HG02943 (cell line): ENCODE measurements at regions not wholly inside any gene's neighbourhood (a gene's known extent, or its start where the extent isn't known, plus 50 kb on each side); places are given as distances from the start of the nearest gene placed in this dataset.
"Not testable (repeated sequence)": the region's sequence is repeated elsewhere in the genome, so short reads cannot be mapped to it uniquely, and the experiment has no call there.

Source experiments
- ATAC-seq: cut with Tn5 transposase; IDR thresholded peaks from one replicate; pipeline ENCODE4 v1.9.1; 2021; ENCODE audit warnings: mild to moderate bottlenecking, low read depth, moderate library complexity; ENCODE audit not compliant: unreplicated experiment

DNA sequence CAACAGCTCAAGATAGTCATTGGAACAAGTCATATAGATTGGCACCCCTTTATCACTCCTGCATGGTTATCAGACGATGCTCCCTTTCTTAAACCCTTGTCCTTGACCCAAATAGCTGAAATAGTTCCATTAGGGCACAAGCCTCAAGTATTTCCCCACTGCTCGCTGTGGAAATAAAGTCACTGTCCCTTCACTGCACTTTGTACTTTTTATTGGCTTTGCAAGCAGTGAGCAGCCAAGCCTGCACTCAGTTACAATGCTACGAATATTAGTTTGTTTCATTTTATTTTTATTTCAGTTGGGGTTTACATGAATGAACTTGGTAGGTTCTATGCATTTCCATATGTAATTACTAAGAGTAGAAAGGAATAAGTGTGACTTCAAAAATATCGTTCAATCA is 1176.4 kb downstream of the BRINP3 start:
- no peak for ATAC-seq

DNA sequence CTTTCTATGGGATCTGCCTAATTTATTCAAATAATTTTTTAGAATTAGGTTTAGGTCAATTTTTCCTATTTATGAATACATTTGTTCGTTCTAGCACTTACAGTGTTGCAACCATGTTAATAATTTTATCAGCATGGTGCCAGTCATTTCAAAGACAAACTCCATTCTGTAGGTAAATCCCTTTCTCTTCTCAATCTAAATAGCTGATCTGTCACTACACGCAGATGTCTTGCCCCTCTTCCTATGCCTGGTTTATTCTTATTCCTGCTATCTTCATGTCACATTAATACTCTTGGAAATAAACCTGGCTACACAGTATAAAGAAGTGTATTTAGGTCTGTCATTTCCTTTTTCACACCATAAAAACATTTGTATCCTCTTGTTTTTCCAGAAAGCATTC is 1172.4 kb downstream of the BRINP3 start:
- no peak for ATAC-seq

DNA sequence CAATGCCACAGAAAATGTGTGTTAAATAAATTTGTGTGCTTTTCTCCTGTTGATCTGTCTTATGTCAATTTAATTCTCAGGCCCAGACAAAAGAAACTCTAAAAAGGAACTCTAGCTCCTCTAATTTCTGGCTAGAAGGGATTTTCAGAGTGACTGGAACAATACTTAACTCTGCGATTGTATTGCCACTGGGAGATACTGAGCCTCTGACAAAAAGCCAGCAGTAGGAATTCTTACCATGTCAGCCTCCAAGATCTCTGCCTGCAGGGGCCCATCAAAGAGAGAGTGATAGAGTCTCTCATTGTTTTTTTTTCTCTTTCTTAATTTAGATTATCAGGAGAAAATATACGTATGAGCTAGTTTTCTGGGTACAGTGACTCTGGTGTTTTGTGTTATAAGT is 1165.7 kb downstream of the BRINP3 start:
- ATAC-seq, result no peak

DNA sequence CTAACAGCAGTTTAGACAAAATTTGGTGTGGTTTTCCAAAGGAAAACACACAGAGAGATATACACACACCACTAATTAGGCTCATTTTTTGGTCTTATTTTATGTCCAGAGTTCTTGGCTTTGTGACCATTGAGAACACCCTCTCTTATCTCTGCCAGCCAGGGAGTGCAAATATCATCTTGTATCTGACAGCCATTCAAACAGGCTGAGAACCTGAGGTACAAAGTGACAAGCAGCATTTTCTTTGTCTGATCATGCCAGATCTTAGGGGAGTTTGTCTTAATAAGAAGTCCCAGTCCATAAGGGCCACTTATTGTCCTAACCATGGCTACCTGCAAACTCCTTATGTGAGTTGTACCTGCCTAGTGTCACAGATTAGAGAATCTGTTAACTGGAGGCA is 1165.2 kb downstream of the BRINP3 start:
- no peak for ATAC-seq

DNA sequence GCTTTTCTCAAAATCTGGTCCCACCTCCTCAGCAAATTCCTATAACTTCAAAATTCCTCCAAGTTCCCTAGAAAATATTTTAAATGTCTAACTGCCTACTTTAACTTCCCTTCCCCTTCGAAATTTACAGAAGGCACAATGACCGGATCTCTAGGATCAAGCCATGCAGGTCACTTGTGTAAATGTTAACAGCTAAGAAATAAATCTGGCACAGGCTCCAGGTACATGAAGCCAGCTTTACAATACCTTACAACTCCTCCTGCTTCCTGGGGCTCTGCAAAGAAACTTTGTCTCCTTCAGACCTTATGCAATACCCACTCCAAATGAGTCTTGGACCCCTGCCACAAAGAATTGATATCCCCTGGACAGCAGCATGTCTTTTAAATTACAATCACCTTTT is 1164.2 kb downstream of the BRINP3 start:
- no peak for ATAC-seq

DNA sequence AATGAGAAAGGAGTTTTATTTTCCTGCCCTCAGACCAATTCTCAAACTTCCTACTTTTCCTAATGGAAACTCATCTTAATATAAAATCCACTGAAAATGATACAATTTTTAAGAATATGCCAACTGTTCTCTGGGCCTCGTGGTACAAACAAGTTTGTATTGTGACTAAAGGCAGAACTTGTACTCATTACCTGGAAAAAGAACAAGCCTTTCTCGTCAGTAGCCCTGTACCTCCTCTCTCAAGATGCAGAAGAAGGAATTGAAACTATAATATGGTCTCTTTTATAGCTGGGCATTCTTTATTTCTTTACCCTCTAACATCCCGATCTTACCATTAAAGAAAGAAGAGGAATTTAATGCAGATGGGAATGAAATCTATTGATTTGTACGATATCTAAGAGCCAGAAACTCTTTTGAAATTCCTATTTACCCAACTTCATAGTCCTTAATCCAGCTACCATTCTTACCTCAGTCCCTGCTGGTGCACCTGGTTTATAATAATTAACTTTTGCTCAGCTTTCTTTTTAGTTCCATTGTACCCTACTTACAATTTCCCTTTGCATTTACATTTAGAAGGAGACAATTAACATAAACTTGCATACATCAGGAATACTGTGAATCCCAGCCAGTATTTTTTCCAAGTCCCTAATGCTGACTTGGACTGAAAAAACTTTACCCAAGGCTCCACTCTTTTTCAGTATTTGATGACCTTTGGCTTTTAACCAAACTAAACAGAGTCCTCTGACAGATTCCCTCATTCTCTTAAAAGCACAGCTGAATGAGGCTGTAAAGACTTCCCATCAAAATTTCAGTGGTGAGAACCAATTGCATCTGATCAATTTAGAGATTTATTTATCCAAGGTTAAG is 1162.4 kb downstream of the BRINP3 start:
- no peak for ATAC-seq

DNA sequence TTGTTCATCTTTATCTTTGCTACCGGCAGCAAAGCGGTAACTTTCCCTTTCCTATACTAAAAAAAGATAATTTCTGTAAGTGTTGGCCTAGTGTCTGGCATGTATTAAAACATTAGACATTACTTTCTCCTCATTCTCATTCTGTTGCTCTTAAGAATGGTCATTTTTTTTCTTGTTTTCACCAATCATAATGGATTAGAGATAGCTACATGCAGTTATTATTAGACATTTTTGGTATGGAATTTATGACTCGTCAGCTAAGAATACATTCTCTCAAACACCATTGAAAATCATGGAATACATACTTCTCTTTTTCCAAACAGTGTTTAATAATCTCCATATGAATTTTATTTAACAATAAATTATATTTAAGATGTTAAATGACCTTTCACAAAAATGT is 1154.6 kb downstream of the BRINP3 start:
- no peak for ATAC-seq

DNA sequence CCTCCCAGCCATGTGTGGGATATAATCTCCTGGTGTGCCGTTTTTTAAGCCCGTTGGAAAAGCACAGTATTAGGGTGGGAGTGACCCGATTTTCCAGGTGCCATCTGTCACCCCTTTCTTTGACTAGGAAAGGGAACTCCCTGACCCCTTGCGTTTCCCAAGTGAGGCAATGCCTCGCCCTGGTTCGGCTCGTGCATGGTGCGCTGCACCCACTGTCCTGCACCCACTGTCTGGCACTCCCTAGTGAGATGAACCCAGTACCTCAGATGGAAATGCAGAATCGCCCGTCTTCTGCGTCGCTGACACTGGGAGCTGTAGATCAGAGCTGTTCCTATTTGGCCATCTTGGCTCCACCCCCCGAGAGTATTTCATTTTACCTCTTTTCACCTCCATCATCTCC is 1146.6 kb downstream of the BRINP3 start:
- ATAC-seq, result not testable (repeated sequence)

DNA sequence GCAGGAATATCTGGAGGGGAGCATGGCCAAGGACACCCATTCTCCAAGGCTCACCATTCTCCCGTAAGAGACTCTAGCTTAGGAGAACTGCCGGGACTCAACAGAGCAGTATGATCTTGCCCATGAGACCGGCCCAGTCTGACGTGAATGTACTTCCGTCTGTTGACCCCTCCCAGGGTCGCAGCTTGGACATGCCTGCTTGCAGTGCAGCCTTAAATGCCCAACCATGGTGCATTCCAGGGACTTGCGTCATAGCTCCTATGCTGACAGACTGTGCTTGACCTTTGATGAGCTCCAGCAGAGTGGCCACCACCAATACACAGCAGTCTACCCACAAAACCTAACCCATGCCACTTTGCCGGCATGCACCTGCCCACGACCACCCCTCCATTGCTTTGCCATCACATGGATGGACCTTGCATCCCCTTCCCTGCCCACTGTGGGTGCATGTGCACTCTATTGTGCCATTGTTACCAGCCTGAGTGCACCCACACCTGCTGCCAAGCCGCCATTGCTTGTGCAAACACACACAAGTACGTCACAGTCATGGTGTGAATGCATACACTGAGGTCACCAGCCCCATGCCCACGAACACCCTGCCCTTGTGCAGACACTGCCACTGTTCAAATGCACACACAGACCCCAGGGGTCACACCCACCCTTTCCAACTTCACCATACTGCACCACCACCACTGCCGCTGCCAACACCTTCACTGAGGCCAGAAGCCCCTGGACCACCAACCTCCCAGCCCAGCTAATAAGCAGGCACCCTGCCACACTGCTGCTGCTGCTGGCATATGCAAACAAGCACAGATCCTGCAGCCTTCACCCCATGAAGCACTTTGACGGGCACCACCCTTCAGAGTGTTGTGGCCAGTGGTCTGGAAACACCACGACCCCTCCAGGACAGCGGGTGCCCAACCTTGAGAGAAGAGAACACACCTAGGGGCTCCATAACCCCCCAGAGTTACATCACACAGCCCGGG is 1141.3 kb downstream of the BRINP3 start:
- ATAC-seq, result no peak

DNA sequence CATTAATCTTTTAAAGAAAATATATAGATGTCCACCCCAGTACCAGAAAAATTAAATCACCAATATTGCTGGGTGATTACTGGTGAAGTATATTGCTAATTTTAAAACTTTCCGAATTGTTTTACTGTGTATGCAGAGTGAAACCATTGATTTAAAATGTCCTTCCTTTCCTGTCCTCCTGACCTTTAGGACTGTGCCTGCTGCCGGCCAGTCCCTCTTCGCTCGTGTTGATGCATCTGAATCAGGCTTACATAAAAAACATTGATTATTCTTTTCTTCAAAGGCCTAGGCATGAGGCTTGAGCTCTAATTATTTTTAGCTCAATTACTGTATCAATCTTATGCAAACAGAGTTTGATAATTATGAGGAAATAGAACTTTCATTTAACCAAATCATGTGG is 1128.1 kb downstream of the BRINP3 start:
- no peak for ATAC-seq

DNA sequence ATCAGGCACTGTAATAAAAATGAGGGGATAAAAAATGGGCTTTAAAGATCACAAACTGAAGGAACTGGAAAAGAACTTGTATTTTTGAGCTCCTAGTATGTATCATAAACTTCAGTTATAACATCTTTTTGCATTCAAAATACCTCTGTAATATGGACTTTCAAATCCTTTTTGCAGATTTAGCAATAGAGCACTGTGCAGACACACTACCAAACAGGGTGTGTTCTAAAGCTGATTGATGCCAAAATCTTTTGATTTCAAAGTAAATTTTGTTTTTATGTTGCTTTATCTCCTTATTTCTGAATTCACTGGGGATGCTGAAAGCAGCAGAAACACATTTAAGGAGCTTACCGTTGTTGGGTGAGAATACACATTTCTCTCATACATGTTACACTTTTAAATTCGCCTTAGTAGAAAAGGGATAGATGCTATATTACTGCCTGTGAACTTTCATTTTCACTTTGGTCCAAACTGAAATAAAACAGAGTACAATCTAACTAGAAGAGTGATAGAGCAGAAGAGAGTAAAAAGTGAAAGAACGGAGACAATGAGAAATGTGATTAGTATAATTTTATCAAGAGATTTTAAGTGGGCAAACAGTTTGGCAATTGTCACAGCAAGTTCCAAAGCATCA is 1126.6 kb downstream of the BRINP3 start:
- ATAC-seq, result no peak

DNA sequence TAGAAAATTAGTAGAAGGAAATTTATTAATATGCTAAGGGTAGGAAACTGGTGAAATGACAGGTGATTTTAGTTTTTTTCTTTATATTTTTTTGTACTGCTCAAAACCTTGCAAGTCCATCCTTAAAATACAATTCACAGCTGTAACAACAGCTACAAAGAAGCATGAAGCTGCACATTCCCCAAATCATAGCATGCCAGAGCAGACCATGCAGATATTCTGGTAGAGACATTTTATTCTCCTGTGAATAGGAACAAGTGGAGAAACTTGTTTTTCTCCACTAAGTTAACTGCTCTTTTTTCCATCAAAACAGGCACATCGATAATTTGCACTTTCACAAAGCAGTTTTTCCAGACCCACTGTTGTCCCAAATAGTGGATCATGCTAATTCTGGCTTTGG is 1125.7 kb downstream of the BRINP3 start:
- ATAC-seq, result no peak

DNA sequence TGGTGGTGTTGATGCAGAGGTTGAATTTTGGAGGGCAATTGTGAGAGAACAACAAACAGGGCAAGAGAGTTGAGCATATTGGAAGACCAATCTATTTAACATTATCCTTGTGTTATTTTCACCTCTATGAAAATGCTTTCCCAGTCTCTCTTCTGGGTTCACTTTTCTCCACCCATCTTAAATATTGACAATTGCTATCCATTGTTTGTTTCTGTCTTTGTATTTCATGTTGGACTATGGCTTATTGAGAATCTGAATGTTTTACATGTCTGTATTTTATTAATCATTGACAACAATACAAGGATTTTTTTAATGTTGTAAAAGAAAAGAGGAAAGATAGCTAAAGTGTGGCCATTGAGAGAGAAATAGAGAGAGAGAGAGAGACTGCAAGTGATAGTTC is 1121.5 kb downstream of the BRINP3 start:
- no peak for ATAC-seq

DNA sequence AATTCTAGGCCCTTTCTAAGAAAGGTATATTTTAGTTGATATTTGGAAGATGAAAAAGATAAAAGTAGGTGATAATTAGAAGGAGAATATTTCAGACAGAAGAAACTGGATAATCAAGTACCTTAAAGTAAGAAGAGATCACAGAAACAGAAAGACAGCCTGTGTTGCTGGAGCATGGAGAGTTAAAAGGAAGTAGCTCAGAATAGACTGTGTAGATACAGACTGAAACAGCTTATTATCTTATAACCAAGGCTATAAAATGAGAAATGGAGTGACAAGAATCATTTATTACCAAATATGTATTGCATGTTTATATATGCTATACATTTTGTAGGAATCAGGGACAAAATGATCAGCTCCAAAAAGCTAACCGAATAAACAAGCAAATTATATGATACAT is 1120.3 kb downstream of the BRINP3 start:
- no peak for ATAC-seq

DNA sequence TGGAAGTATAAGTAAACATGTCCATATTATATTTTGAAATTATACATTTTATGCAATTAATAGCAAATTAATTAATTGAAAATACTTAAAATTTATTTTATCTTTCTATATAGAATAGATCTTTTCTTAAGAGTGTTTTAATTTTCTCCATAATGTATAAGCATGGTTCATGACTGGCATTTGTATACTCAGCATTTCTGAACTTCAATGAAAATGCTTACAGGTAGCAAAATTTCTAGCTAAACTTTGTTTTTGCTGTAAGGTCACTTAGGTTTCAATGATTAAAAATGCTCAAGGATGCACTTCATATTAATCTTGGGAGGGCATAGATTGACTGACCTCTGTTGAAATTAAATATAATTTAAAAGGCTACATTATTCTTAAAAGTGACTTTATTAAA is 1108.1 kb downstream of the BRINP3 start:
- ATAC-seq, result no peak

DNA sequence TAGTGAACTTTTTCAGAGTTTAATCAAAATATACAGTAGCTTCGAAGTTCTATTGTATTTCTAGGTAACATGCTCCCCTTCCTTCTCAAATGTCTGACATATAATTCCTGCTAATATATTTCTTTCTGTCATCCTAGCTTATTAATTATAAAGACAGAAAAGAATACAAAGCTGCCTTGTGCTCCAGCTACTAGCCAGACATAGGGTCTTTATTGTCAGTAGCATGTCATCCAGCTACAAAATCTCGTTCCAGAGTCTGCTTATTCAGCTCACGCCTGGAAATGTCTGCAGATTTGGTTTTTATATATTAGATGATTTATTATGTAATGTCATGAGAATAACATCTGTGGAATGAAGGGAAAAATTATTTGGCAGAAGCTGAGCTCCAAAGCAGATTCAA is 1102.8 kb downstream of the BRINP3 start:
- ATAC-seq, result no peak

DNA sequence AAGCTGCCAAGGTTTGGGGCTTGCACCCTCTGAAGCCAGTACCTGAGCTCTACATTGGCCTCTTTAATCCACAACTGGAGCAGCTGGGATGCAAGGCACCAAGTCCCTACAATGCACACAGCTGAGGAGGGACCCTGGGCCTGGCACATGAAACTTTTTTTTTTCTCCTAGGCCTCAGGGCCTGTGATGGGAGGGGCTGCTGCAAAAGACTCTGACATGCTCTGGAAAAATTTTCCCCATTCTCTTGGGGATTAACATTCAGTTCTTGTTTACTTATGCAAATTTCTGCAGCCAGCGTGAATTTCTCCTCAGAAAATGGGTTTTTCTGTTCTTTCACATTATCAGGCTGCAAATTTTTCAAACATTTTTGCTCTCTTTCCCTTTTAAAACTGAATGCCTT is 1072.2 kb downstream of the BRINP3 start:
- ATAC-seq, result no peak

DNA sequence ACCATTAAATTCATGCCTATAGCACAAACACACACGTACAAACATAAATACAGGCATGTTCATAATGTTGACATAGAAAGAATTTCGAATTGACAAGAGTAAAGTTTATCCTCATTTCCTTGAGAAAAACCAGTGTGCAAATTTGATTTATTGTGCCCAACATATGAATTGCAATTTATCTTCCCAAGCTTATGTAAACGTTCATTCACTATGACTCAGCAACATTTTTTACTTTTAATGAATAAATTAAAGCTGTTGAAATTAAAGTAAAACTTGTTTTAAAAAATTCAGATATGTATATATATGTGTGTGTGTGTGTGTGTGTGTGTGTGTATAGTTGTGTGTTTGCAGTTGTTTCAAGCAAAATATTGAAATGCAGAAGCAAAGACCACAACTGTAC is 1067.9 kb downstream of the BRINP3 start:
- no peak for ATAC-seq

DNA sequence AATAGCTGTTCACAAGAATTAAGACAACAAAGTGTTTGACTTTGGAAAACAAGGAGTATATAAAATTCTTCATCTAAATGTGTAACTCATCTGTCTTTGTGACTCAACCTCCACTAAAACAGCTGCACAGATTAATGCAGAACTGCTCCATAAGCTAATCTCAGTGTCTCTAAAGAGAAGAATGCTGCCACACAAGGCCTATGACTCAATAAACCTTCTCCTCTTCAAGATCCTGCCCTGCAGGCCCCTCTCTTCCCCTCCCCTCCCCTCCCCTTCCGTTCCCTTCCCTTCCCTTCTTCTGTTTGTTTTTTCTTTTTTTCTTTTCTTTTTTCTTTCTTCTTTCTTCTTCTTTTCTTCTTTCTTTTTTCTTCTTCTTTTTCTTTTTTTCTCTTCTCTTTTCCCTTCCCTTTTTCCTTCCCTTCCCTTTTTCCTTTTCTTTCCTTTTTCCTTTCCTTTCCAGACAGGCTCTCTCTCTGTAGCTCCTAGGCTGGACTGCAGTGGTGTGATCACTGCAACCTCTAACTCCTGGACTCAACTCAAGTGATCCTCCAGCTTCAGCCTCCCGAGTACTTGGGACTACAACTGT is 1052.8 kb downstream of the BRINP3 start:
- ATAC-seq, result no peak

DNA sequence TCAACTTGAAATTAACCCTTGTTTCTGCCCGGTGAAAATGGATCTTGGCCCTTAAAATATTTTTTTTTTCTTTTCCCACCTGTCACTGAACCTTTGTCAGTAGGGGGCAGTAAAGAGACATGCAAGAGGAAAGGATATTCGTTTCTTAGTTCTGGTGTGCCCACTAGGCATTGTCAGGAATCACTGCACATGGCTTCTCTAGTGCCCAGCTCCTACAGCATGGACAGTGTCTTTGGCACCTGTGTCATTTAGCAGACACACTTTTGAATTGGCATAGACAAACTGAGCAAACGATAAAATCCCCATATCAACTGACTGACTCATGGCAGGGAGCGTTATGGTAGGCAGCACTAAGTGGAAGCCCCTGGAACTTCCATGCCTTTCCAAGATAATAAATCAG is 1048.1 kb downstream of the BRINP3 start:
- ATAC-seq, result no peak

DNA sequence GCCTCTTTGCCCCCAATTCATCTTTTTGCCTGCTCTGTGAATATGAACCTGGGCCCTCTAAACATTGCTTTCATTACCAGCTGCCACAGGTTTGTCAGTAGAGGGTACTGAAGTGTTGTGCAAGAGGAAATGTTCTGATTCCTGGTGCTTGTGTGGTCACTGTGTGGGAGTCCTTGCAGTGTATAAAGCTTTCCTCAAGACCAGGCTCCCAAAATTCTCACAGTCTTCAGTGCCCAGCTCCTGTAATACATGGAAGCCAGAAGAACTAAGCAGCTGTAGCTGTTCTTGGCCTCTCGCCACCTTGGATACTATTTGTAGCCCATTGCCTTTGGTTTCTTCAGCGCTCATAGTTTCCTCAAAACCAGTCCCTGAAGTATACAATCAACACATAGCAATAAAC is 1046.2 kb downstream of the BRINP3 start:
- ATAC-seq, result no peak
